ENCODE measurements at regions not wholly inside any gene's neighbourhood (a gene's known extent, or its start where the extent isn't known, plus 50 kb on each side); places are given as distances from the start of the nearest gene placed in this dataset.

DNA sequence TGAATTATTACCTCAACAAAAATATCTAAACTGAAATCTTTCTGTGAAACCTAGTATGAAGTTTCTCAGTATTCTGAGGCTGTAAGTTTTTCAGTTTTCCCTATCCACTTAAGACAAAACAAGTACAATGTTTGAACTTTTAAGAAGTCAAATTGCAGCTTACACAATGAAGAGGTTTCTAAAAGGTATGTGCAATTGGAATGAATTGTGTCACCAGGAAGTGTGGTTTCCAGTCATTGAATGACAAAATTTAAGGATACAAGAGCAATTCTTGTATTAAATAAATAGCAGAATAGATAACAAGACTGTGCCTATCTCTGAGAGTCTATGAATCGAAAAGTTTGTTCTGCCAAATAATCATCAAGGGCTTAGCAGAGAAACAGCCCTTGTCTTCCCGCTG lies 207.3 kb downstream of the ANKRD50 start:
- H3K4me3 ChIP-seq: no peak overlapping the region
- H3K27me3 ChIP-seq: no peaks in the 10 kb centered on the region
- H3K36me3 ChIP-seq: no peaks in the 10 kb centered on the region
- ATAC-seq: no peak
- TF ChIP-seq POLR2A (IDR thresholded peaks at IDR 0.05) (no peak), CTCF (IDR thresholded peaks at IDR 0.05) (no peak)
- no peak overlapping the region for H3K27ac ChIP-seq
- DNase-seq: no peak
- intact Hi-C loops (cut with DNase I): no loop called here
- WGBS (ENCODE audit: insufficient coverage, low coverage, low lambda C conversion rate, missing lambda C conversion rate): 69% methylated on average over 2 of the region's 2 CpGs
- H3K4me1 ChIP-seq: no peaks in the 10 kb centered on the region
- H3K9me3 ChIP-seq: no peaks in the 10 kb centered on the region

DNA sequence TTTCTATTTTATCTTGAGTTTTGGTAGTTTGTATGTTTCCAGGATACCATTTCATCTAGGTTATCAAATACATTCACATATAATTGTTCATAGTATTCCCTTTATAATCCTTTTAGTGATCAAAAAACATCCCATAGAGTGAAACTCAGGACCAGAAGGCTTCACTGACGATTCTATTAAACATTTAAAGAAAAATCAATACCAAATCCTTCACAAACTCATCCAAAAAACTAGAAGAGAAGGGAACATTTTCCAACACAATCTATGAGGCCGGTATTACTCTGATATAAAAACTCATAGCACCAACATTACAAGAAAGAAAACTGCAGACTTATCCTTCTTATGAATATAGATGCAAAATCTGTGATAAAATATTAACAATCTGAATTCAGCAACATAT lies 203.4 kb downstream of the ANKRD50 start:
- TF ChIP-seq CTCF (IDR thresholded peaks at IDR 0.05): no peak
- Histone ChIP-seq H3K9me3 (no peaks in the 10 kb centered on the region), H3K27ac (no peak overlapping the region), H3K27me3 (no peaks in the 10 kb centered on the region), H3K4me1 (no peaks in the 10 kb centered on the region), H3K4me3 (no peak overlapping the region), H3K36me3 (no peaks in the 10 kb centered on the region)
- DNase-seq (no peak), ATAC-seq (peak; percentile 53 to 78 (median 68))
- 31% methylated on average over 2 of the region's 2 CpGs for WGBS (ENCODE audit: insufficient coverage, low coverage, low lambda C conversion rate, missing lambda C conversion rate)
- intact Hi-C loops (cut with DNase I): no loop called here

- 62% methylated on average over 2 of the region's 2 CpGs for WGBS (ENCODE audit: insufficient coverage, low coverage, low lambda C conversion rate, missing lambda C conversion rate)
- H3K36me3 ChIP-seq: no peaks in the 10 kb centered on the region
- DNase-seq (no peak), ATAC-seq (no peak)
- H3K4me1 ChIP-seq: peaks cover 0 to 11% (median 0%) of the 10 kb centered on the region in 4 donors
- intact Hi-C loops (cut with DNase I): no loop called here
- TF ChIP-seq POLR2A (IDR thresholded peaks at IDR 0.05) (no peak), CTCF (IDR thresholded peaks at IDR 0.05) (no peak)
- no peak overlapping the region for H3K27ac ChIP-seq
- H3K9me3 ChIP-seq: no peaks in the 10 kb centered on the region
- H3K27me3 ChIP-seq: no peaks in the 10 kb centered on the region
- no peak overlapping the region for H3K4me3 ChIP-seq
Observed at GRCh38 chr4:124514588-124514987, 197.9 kb downstream of the ANKRD50 start.

DNA sequence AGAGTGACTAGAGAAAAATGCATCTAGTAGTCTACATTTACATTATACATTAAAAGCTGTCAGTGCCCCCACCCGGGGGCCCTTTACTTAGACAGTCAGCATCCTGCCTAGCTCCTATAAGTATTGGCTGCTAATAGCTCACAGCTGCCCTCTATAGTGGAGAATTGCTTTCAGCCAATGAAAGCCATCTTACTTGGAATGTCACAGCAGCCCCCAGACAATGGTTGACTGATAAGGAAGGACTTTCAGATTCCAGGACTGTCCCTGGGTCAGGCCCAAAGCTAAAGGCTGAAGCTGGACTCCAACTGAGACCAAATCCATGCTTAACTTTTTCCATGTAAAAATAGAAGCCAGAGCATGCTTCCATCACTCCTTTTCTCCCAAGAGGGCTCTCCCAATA lies 196.9 kb downstream of the ANKRD50 start:
- 93% methylated on average over 1 of the region's 1 CpG for WGBS (ENCODE audit: insufficient coverage, low coverage, low lambda C conversion rate, missing lambda C conversion rate)
- DNase-seq (no peak), ATAC-seq (no peak)
- TF ChIP-seq POLR2A (IDR thresholded peaks at IDR 0.05) (no peak), CTCF (IDR thresholded peaks at IDR 0.05) (no peak)
- no peaks in the 10 kb centered on the region for H3K27me3 ChIP-seq
- intact Hi-C loops (cut with DNase I): no loop called here
- no peak overlapping the region for H3K4me3 ChIP-seq
- H3K9me3 ChIP-seq: no peaks in the 10 kb centered on the region
- peaks cover 0 to 11% (median 0%) of the 10 kb centered on the region in 4 donors for H3K4me1 ChIP-seq
- no peak overlapping the region for H3K27ac ChIP-seq
- H3K36me3 ChIP-seq: no peaks in the 10 kb centered on the region

DNA sequence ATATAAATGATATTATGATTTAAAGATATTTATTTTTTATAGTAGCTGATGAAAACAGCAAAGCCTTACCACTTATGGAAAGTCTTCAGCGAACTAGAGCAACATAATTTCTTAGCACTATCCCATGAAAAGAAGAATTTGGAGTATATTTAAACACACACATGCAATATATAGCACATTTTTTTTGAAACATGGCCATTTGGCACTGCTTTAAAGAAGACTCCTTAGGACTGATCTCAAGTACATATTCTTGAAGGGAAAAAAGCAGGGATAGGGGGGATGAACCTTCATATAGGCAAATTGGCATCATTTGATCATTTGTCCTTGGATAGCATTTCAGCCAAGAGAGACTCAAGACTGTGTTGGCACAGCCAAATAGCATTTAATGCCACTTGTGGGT lies 193.3 kb downstream of the ANKRD50 start:
- Histone ChIP-seq H3K4me1 (peaks cover 0 to 11% (median 0%) of the 10 kb centered on the region in 4 donors), H3K9me3 (no peaks in the 10 kb centered on the region), H3K27me3 (no peaks in the 10 kb centered on the region), H3K4me3 (no peak overlapping the region), H3K27ac (no peak overlapping the region), H3K36me3 (no peaks in the 10 kb centered on the region)
- no peak for DNase-seq
- intact Hi-C loops (cut with DNase I): no loop called here
- WGBS (ENCODE audit: insufficient coverage, low coverage, low lambda C conversion rate, missing lambda C conversion rate): 95% methylated on average over 1 of the region's 1 CpG
- no peak for TF ChIP-seq CTCF (IDR thresholded peaks at IDR 0.05)
- no peak for TF ChIP-seq POLR2A (IDR thresholded peaks at IDR 0.05)
- no peak for ATAC-seq
